ENCODE measurements at regions not wholly inside any gene's neighbourhood (a gene's known extent, or its start where the extent isn't known, plus 50 kb on each side); places are given as distances from the start of the nearest gene placed in this dataset.
"Not testable (repeated sequence)": the region's sequence is repeated elsewhere in the genome, so short reads cannot be mapped to it uniquely, and the experiment has no call there.

DNA sequence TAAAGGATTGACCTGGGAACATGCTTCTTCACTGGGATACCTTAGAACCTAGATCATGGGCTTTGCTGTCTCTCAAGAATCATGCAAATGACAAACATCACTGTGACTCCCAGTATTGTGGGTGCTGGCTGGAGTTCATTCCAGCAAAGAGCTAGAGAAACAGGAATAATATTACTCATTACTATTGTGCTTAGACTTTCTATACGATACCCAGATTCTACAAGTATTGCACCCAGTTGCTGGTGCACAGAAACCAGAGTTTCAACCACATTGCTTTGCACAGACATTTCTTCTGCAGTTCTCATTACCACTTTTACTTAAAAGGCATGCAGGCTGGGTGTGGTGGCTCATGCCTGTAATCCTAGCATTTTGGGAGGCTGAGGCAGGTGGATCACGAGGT is 220.4 kb upstream of the ZNF217 start:
- DNase-seq, result no peak

DNA sequence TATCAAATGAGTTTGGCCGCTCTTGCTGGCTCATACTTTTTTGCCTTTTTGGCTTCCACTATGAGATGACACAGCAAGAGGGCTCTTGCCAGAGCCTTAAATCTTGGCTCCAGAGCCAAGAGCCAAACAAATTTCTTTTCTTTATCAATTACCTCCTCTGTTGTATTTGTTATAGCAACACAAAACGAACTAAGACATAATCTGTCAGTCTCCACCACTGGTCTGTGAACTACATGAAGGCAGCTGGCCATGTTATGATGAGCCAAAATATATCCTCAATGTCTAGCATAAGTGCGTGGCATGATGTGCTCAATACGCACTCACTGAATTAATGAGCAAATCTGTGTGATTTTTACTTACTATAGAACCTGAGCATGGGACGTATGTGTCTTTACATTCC is 220.0 kb upstream of the ZNF217 start:
- DNase-seq, result no peak

DNA sequence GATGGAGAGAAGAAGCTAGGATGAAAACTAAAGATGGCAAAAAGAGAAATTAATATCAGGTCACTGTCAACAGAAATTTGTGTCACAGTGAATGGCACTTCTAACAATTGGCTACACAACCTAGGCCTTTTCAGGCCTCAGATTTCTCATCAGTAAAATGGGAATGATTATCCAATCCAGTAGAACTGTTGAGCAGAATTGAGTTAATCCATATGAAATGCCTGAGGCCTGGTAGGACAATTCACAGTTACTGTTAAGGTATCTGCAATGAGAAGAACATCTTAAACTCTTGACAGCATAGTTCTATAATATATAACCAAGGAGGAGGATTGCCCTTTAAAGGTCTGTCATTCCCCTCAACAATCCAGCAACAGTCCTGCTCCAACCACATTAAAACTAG is 217.9 kb upstream of the ZNF217 start:
- DNase-seq, result no peak

DNA sequence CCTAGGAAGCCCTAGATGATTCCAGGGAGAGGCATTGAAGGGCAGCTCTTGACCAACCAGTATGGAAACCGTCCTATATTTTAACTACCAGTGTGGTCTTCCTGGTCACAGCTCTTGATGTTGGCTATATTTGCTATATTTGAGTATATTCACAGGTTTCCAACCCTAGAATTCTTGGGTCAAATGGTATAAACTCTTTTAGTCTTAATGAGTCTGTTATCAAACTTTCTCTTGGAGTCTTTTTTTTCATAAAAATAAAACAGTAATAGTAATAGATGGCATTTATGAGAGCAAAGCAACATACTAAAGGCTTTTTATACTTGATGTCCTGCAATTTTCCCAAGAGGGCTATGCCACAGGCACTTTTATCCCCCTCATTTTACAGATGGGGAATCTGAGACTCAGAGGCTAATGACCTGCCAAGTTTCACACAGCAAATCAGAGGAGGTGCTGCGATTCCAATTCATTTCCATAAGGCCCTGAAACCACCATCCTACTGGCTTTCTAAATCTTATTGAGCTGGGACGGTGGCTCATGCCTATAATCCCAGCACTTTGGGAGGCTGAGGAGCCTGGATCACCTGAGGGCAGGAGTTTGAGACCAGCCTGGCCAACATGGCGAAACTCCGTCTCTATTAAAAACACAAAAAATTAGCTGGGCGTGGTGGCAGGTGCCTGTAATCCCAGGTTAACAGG is 217.2 kb upstream of the ZNF217 start:
- no peak for DNase-seq

DNA sequence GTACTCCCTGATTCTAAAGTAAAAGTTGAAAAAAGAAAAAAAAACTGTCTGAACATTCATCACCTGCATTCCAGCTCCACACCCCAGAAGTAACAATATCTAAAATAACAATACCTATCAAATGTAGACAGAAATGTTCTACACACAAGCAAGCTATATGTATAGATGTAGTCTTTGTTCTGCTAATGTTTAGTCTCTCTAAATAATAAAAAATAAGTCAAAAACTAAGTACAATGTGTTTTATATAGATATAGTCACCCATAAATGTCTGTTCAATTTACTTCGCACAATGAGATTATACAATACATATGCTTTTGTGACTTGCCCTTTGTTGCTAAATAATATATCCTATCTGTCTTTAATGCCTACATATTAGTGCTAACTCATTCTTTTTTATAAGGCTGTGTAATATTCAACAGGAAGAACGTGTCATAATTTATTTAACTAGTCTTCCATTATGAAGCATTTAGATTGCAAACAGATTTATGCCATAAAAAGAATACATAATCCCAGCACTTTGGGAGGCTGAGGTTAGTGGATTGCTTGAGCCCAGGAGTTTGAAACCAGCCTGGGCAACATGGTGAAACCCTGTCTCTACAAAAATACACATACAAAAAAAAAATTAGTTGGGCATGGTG is 216.2 kb upstream of the ZNF217 start:
- no peak for DNase-seq

DNA sequence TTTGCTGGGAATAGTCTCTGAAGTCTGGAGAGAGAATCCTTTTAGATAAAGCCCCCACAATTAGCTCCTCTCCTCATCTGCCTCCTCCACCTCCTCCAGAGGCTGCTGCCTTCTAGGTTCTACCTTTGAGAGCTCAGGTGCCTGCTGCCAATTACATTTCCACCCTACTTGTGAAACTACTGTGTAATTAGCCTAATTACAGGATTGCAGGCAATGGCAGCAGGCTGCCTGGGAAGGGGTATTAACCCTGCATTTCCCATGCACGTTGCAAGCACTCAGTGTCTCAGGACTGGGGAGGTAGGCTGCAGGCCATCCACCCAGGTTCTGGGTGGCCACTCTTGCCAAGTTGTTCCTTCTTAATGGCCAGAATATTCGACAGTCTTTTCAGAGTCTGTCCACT is 215.6 kb upstream of the ZNF217 start:
- DNase-seq, result no peak

DNA sequence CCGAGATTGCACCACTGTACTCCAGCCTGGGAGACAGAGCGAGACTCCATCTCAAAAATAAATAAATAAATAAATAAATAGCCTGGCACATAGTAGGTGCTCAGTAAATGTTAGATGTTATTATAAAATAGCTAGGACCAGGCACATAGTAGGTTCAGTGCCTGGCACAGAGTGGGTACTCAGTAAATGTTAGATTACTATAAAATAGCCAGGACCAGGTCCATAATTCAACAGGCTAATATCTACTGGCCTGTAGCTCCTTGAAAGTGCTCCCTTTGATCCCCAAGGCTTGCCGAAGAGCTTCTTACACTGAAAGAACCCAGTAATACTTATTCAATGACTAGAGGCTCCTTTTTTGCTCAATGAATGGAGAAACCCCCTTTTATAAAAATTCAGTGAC is 215.1 kb upstream of the ZNF217 start:
- DNase-seq, result no peak

DNA sequence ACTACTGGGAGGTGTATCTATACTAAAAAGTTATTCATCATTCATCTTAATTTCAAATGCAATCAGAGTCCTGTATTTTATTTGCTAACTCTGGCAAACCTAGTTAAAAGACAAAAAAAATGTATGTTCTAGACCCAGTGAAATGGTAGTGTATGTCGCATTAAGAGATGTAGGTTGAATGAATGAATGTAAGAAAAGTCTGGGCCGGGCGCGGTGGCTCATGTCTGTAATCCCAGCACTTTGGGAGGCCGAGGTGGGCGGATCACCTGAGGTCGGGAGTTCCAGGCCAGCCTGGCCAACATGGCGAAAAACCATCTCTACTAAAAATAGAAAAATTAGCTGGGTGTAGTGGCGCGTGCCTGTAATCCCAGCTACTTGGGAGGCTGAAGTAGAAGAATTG is 214.7 kb upstream of the ZNF217 start:
- not testable (repeated sequence) for DNase-seq

DNA sequence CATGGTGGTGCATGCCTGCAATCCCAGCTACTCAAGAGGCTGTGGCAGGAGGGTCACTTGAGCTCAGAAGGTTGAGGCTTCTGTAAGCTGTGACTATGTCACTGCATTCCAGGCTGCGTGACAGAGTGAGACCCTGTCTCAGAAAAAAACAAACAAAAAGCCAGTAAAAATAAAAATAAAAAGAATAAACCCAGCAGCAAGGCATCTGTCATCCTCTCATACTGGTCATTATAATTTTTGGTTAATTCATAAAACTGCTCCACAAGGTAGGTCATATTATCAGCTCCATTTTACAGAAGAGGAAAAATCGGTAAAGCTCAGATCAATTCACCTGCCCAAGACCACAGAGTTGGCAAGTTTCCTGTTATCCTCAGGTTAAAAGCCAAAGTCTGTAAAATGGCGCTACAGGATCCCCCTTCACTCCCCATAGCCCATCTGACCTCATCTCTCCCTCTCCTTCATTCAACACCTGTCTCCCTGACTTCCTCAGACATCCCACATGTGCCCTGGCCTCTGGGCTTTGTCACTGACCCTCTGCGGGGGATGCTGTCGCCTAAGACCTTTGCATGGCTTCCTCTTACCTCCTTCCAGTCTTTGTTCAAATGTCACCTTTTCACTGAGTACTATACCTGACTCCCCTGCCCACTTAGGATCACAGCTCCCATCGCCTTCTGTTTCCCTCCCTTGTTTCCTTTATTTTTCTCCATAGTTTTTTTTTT is 213.2 kb upstream of the ZNF217 start:
- DNase-seq, result no peak

DNA sequence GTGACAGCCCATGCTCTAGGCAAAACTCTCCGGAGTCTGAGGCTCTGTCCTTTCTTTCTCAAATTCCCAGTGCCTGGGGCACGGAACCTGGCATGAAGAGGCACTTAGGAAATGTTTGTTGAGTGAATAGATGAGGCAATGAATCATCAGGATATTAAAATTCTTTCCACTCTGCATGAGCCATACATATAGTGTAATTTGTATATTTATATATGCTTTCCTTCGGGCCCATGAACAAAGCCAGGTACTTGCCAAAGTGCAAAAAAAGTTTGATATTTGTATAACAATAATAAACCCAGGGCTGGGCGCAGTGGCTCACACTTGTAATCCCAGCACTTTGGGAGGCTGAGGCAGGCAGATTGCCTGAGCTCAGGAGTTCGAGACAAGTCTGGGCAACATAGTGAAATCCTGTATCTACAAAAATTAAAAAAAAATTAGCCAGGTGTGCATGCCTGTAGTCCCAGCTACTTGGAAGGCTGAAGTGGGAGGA is 212.3 kb upstream of the ZNF217 start:
- no peak for DNase-seq

DNA sequence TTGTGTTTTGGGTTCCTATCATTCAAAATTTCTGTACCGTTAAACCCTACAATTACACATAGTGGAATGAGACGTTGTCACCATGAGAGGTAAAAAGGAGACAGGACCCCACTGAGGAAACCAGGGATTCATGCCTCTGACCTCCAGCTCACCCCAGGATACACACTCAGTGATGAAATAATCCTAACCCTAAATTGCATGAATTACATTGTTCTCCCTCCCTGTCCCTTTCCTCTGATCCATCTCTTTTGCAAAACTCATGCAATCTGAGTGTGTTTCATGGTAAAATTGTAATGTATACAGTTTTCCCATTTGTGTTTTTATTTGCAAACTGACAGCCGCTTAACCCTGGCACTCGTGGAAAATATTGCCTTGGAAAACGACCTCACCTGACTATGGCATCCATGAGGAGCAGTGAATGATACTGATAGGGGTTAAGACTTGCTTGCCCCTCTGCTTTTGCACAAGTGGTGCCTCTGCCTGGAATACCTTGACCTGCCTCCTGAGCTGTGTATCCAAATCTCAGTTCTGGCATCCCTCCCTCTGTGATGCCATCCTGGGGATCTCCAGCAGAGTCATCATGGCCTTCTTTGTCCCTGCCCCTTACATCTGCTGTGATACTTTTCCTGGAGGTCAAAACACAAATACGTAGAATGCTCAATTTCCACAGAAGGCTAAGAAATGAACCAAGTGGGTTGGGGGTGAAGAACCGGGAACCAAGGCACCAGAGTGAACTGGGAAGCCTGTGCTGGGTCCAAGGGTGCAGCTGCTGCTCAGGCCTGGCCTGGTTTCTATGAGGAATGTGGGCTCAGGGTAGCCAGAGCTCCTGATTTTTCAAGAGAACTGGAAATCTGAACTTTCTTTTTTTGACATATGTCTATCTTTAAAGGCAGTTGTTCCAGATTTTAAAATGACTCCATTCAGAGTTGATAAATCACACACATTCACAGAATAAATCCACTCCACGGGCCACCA is 211.6 kb upstream of the ZNF217 start:
- DNase-seq, result no peak

DNA sequence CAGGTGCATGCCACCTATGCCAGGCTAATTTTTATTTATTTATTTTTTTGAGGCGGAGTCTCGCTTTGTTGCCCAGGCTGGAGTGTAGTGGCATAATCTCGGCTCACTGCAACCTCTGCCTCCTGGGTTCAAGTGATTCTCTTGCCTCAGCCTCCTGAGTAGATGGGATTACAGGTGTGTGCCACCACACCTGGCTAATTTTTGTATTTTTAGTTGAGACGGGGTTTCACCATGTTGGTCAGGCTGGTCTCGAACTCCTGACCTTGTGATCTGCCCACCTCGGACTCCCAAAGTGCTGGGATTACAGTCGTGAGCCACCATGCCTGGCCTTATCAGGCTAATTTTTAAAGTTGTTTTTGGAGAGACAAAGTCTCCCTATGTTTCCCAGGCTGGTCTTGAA is 210.7 kb upstream of the ZNF217 start:
- not testable (repeated sequence) for DNase-seq

DNA sequence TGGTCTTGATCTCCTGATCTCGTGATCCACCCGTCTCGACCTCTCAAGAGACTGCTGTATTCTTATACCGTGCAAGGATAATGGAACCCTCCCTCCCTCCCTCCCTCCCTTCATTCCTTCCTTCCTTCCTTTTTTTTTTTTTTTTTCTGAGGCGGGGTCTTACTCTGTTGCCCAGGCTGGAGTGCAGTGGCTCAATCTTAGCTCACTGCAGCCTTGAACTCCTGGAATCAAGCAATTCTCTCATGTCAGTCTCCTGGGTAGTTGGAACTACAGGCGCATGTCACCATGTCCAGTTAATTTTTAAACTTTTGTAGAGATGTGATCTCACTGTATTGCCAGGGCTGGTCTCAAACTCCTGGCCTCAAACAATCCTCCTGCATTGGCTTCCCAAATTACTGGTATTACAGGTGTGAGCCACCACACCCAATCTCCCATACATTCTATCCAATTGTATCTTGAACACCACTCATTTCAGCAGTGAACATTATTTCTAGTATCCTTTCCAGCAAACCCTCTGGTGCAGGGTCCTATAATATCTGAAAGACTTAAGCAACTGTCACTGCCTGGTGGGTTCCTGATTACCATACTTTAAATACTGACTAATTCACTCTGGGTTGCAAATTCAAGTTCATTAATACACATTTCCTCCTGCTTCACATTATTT is 210.0 kb upstream of the ZNF217 start:
- DNase-seq, result no peak

DNA sequence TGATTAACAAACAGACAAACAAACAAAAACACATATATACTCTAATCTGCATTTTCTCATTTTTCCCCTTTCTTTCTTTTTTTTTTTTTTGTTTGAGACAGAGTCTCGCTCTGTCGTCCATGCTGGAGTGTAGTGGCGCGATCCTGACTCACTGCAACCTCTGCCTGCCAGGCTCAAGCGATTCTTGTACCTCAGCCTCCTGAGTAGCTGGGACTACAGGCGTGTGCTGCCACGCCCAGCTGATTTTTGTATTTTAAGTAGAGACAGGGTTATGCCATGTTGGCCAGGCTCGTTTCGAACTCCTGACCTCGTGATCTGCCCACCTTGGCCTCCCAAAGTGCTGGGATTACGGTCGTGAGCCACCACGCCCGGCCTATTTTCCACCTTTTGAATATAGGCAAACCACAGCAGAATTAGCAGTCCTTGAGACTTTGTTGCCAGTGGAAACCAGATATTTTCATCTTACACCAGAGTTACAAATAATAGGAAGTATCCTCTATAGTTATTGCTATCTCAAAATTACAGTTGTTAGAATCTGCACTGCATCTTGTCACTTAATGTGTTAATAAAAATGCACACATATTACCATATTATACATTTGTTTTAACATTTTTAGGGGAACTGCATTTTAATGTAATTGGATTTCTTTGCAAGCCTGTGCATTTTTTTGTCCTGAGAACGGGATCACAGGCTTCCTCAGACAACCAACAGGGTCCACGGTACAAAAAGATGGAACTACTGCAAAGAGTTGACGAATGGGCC is 208.2 kb upstream of the ZNF217 start:
- no peak for DNase-seq

DNA sequence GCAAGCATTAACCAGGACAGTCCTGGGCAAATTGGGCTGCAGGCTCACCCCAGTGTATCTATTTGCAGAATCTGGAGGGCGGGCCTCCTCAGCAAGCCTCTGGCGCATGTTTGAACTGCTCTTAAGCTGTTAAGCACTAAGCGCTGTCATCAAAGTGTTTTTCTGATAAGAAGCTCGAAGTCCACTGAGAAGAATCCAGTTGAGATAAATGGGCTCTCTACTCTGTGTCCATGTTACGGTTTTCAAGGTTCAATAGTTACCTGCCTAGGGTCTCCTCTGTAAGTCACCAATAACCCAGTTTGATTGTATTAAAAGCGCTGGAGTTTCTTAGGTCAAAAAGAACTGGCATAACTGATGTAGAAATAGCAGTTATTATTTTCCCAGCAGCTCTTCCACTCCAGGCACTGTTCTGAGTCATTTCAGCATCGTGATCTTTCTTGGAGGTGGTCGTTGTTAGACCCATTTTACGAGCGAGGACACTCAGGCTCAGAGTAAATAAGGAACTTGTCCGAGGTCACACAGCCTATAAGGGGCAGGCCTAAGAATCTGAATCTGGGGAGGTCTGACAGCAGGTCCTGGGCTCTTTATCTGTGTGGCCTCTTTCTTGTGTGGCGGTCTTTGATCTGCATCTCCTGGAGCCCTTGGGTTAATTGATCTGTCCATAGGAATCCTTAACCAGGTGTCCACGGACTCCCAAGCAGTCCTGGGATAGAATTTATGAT is 207.4 kb upstream of the ZNF217 start:
- no peak for DNase-seq

DNA sequence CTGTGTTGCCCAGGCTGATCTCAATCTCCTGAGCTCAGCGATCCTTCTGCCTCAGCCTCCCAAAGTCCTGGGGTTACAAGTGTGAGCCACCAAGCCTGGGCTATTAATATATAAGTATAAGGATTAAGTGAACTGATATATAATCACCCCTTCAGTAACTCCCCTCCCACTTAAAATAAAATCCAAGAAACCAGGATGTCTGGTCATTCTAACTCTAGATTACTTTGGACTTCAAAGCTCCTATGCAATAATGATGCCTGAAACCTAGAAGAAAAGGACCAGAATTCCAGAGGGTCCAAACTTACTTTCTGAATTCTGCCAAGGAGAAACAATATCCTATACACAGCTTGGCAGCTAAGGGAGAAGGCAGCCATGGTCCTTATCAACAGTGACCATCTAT is 206.8 kb upstream of the ZNF217 start:
- no peak for DNase-seq

DNA sequence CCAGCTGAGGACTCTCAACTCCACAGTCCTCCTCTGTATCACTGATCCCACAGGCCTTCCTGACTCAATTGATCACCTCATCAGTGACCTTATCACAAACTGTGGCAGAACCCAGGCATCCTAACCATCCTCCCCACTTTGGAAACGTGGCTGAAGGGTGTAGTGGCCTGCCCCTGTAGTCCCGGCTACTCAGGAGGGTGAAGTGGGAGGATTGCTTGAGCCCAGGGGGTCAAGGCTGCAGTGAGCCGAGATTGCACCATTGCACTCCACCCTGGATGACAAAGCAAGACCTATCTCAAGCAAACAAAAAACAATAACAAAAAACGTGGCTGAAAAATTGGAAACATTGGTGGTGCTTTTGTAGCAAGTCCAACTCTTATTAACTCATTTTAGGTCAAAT is 203.4 kb upstream of the ZNF217 start:
- no peak for DNase-seq

DNA sequence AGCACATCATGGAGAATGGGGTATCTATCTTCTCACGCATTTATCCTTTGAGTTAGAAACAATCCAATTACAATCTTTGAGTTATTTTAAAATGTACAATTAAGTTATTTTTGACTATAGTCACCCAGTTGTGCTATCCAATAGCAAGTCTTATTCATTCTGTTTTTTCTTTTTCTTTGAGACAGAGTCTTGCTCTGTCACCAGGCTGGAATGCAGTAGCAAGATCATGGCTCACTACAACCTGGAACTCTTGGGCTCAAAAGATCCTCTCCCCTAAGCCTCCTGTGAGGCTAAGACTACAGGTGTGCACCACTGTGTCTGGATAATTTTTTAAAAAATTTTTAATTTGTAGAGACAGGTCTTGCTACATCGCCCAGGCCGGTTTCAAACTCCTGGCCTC is 201.5 kb upstream of the ZNF217 start:
- no peak for DNase-seq

DNA sequence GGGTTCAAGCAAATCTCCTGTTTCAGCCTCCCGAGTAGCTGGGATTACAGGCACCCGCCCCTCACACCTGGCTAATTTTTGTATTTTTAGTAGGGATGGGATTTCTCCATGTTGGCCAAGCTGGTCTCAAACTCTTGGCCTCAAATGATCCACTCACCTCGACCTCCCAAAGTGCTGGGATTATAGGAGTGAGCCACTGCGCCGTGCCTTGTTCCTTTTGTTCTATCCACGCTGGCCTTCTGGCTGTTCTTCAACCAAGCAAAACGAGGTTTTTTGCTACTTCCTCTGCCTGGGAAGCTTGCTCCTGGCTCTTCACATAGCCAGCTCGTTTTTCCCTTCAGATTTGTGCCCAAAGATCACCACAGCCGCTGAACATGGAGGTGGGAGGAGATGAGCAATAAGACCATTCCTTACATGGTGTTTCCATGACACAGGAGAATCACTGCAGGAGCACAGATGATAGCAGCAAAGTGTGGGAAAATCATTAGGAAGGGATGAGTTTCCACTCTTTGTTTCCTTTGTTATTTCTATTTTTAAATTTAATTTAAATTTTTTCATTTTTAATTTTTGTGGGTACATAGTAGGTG is 201.0 kb upstream of the ZNF217 start:
- no peak for DNase-seq

DNA sequence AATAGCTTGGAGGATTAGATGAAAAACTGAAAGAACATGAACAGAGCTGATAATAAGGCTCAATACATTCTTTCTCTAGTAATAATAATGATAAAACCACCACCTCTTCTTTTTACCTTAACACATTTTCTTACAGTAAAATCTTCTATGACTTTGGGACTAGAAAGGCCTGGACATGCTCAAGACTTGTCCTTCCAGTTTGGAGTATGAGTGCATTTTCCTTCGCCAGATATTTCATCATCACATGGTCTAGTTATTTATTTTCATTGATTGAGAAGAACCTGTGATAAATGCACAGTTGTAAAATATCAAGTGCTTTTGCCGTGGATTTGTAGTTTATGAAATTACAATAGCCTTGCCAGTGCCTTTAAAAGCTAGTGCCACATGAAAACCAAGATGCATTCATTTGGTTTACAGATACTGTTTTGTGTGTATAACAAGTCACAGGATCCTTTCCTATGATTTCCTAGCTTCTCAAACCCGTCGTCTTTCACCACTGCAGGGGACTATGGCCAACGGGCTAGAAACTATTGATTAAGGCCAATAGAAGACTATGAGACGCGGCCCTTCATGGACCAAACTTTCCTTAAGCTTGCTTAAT is 200.2 kb upstream of the ZNF217 start:
- DNase-seq, result no peak

All from NCI-H510A treated with DMSO at 0.1 percent for 48 hours (cell line).